Neural cell (in vitro differentiated cells): ENCODE measurements at regions not wholly inside any gene's neighbourhood (a gene's known extent, or its start where the extent isn't known, plus 50 kb on each side); places are given as distances from the start of the nearest gene placed in this dataset.

Experiments
- H2AFZ ChIP-seq: fragments of 200-600, 300-800 bp; sonication (generic), shearing (Covaris generic); 2 replicates; pipeline ENCODE4 v1.6.0; 2014; ENCODE audit warnings: low read depth, mild to moderate bottlenecking, antibody characterized with exemption, low read length, moderate library complexity
- H3F3A ChIP-seq: fragments of 200-600 bp; shearing (Covaris generic); 2 replicates; pipeline ENCODE4 v1.6.1; 2016; ENCODE audit warnings: mild to moderate bottlenecking, moderate library complexity, mixed read lengths, antibody characterized with exemption, low read length; ENCODE audit not compliant: insufficient read depth, poor library complexity, severe bottlenecking
- H3K27ac ChIP-seq: fragments of 200-600, 300-800 bp; sonication (generic), shearing (Covaris generic); 2 replicates; pipeline ENCODE4 v1.5.1; 2014; ENCODE audit warnings: mild to moderate bottlenecking, low read length, moderate library complexity
- H3K27me3 ChIP-seq: fragments of 300-800, 200-600 bp; sonication (generic), shearing (Covaris generic); 2 replicates; pipeline ENCODE4 v1.6.0; 2014; ENCODE audit warnings: mild to moderate bottlenecking, low read depth, low read length, moderate library complexity; ENCODE audit not compliant: insufficient read depth
- H3K36me3 ChIP-seq: fragments of 300-800, 200-600 bp; sonication (generic), shearing (Covaris generic); 2 replicates; pipeline ENCODE4 v1.5.1; 2014; ENCODE audit warnings: mild to moderate bottlenecking, antibody characterized with exemption, low read length, moderate library complexity; ENCODE audit not compliant: insufficient read depth
- H3K4me2 ChIP-seq: fragments of 300-800, 200-600 bp; sonication (generic), shearing (Covaris generic); 2 replicates; pipeline ENCODE4 v1.6.0; 2014; ENCODE audit warnings: mild to moderate bottlenecking, low read length
- H3K4me3 ChIP-seq: fragments of 300-800, 200-600 bp; sonication (generic), shearing (Covaris generic); 2 replicates; pipeline ENCODE4 v1.5.1; 2014; ENCODE audit warnings: mild to moderate bottlenecking, low read length, moderate library complexity
- H3K79me2 ChIP-seq: fragments of 200-600 bp; shearing (Covaris generic); replicated peaks from 2 replicates; pipeline ENCODE4 v1.6.0; 2014; ENCODE audit warnings: mild to moderate bottlenecking, low read length, moderate library complexity; ENCODE audit not compliant: insufficient read depth
- H3K9ac ChIP-seq: fragments of 300-800, 200-600 bp; sonication (generic), shearing (Covaris generic); 2 replicates; pipeline ENCODE4 v1.6.1; 2016; ENCODE audit warnings: mild to moderate bottlenecking, low read length, mixed read lengths
- H3K9me2 ChIP-seq: fragments of 200-600 bp; shearing (Covaris generic); 2 replicates; pipeline ENCODE4 v1.6.1; 2016; ENCODE audit warnings: mild to moderate bottlenecking, low read length, mixed read lengths; ENCODE audit not compliant: insufficient read depth
- H3K9me3 ChIP-seq: fragments of 200-600, 300-800 bp; sonication (generic), shearing (Covaris generic); 2 replicates; pipeline ENCODE4 v1.6.1; 2016; ENCODE audit warnings: mild to moderate bottlenecking, mixed run types, low read length, moderate library complexity, mixed read lengths
- H4K20me1 ChIP-seq: fragments of 200-600 bp; shearing (Covaris generic); 2 replicates; pipeline ENCODE4 v1.6.1; 2016; ENCODE audit warnings: mild to moderate bottlenecking, mixed run types; ENCODE audit not compliant: insufficient read depth
- CTCF ChIP-seq: fragments of 450-650 bp; IDR thresholded peaks from 2 replicates; pipeline ENCODE4 v1.5.1; 2014; ENCODE audit warnings: antibody characterized with exemption, mild to moderate bottlenecking, moderate library complexity; ENCODE audit not compliant: poor library complexity, severe bottlenecking
- EP300 ChIP-seq: fragments of 450-650 bp; conservative IDR thresholded peaks from 2 replicates; pipeline ENCODE4 v1.6.1; 2014; ENCODE audit warnings: antibody characterized with exemption, mild to moderate bottlenecking, moderate library complexity; ENCODE audit not compliant: poor library complexity, severe bottlenecking
- EZH2 ChIP-seq: fragments of 200-600, 300-800 bp; shearing (Covaris generic), sonication (generic); IDR thresholded peaks from 2 replicates; pipeline ENCODE4 v1.6.1; 2014; ENCODE audit warnings: antibody characterized with exemption, low read length, borderline replicate concordance, mild to moderate bottlenecking; ENCODE audit not compliant: insufficient read depth, poor library complexity, severe bottlenecking
- MXI1 ChIP-seq: fragments of 450-650 bp; conservative IDR thresholded peaks from 2 replicates; pipeline ENCODE4 v1.6.1; 2014; ENCODE audit warnings: antibody characterized with exemption, mild to moderate bottlenecking; ENCODE audit not compliant: poor library complexity, severe bottlenecking
- POLR2AphosphoS5 ChIP-seq: IDR thresholded peaks from 2 replicates; pipeline ENCODE4 v1.6.1; 2012
- RAD21 ChIP-seq: fragments of 450-650 bp; conservative IDR thresholded peaks from 2 replicates; pipeline ENCODE4 v1.6.1; 2014; ENCODE audit warnings: antibody characterized with exemption, mild to moderate bottlenecking, moderate library complexity
- REST ChIP-seq: IDR thresholded peaks from 2 replicates; pipeline ENCODE4 v1.6.1; 2012; ENCODE audit warnings: borderline replicate concordance
- SMC3 ChIP-seq: fragments of 450-650 bp; conservative IDR thresholded peaks from 2 replicates; pipeline ENCODE4 v1.6.1; 2014; ENCODE audit warnings: antibody characterized with exemption, mild to moderate bottlenecking, moderate library complexity; ENCODE audit not compliant: poor library complexity
- TAF1 ChIP-seq: IDR thresholded peaks from 2 replicates; pipeline ENCODE4 v1.6.1; 2012; ENCODE audit warnings: low read depth

GRCh38 chr15:85324202-85324601 lies 56.2 kb upstream of the AKAP13 start:
- H3K79me2 ChIP-seq = no peaks in the 10 kb centered on the region
- no peaks in the 10 kb centered on the region for H3F3A ChIP-seq
- H3K9me3 ChIP-seq = no peaks in the 10 kb centered on the region
- H3K27ac ChIP-seq = no peak overlapping the region
- no peak overlapping the region for H3K9ac ChIP-seq
- H3K9me2 ChIP-seq = no peaks in the 10 kb centered on the region
- no peak overlapping the region for H3K4me2 ChIP-seq
- no peaks in the 10 kb centered on the region for H3K36me3 ChIP-seq
- TF ChIP-seq EZH2 (no peak), EP300 (no peak), MXI1 (no peak), POLR2AphosphoS5 (no peak), TAF1 (no peak), SMC3 (no peak), CTCF (no peak), RAD21 (no peak), REST (no peak)
- H3K27me3 ChIP-seq = no peaks in the 10 kb centered on the region
- H3K4me3 ChIP-seq = no peak overlapping the region
- no peak overlapping the region for H2AFZ ChIP-seq
- H4K20me1 ChIP-seq = no peaks in the 10 kb centered on the region

- Histone ChIP-seq H4K20me1 (no peaks in the 10 kb centered on the region), H3K27me3 (no peaks in the 10 kb centered on the region), H3K4me2 (no peak overlapping the region), H3F3A (no peaks in the 10 kb centered on the region), H3K9me3 (no peaks in the 10 kb centered on the region), H3K79me2 (no peaks in the 10 kb centered on the region), H3K4me3 (no peak overlapping the region), H3K27ac (no peak overlapping the region), H3K9me2 (no peaks in the 10 kb centered on the region), H3K36me3 (no peaks in the 10 kb centered on the region), H3K9ac (no peak overlapping the region), H2AFZ (no peak overlapping the region)
- TF ChIP-seq SMC3 = no peak
- no peak for TF ChIP-seq CTCF
- TF ChIP-seq RAD21 = no peak
- TF ChIP-seq POLR2AphosphoS5 = no peak
- TF ChIP-seq EZH2 = no peak
- TF ChIP-seq MXI1 = no peak
- no peak for TF ChIP-seq REST
- TF ChIP-seq TAF1 = no peak
- no peak for TF ChIP-seq EP300
Observed at GRCh38 chr15:85325834-85326233, 54.6 kb upstream of the AKAP13 start.
